SK-N-SH (cell line): ENCODE measurements at regions not wholly inside any gene's neighbourhood (a gene's known extent, or its start where the extent isn't known, plus 50 kb on each side); places are given as distances from the start of the nearest gene placed in this dataset.

ENCODE experiments used
- CTCF ChIA-PET: fragments of 300-600, 350-600 bp; formaldehyde crosslinking; extraction: SDS; loops from one replicate; lab custom pipeline; 2021; lab: Yijun Ruan, JAX
- POLR2A ChIA-PET: fragments of 350-600 bp; sonication (Branson Sonifier 250); formaldehyde crosslinking; extraction: SDS; loops from one replicate; lab custom pipeline; 2020; ENCODE audit warnings: antibody characterized with exemption, inconsistent platforms; lab: Yijun Ruan, JAX
- DNase-seq: peaks from one replicate; pipeline ENCODE4 v3.0.0; 2012
- H2AFZ ChIP-seq: fragments of 200-600 bp; sonication (generic); 2 replicates; pipeline ENCODE4 v1.8.1; 2016; ENCODE audit warnings: antibody characterized with exemption, mild to moderate bottlenecking, low read depth
- H3F3A ChIP-seq: fragments of 200-600 bp; sonication (generic); replicated peaks from 2 replicates; pipeline ENCODE3; 2016; ENCODE audit warnings: antibody characterized with exemption, mild to moderate bottlenecking; ENCODE audit not compliant: insufficient read depth
- H3K27ac ChIP-seq, 2 experiments: fragments of 200-500 bp in 1 of 2; fragments of 200-600 bp in 1 of 2; sonication (Bioruptor generic) in 1 of 2; sonication (generic), shearing (Covaris generic) in 1 of 2; 2 replicates each; pipeline versions ENCODE4 v1.5.1 to v1.6.1; 2014 to 2016; ENCODE audit warnings: low read depth in 2 of 2, inconsistent platforms in 1 of 2, low read length in 1 of 2, mild to moderate bottlenecking in 1 of 2, mixed read lengths in 1 of 2
- H3K27me3 ChIP-seq: fragments of 200-600 bp; sonication (generic), shearing (Covaris generic); 2 replicates; pipeline ENCODE4 v1.6.1; 2016; ENCODE audit warnings: mixed run types; ENCODE audit not compliant: insufficient read depth
- H3K36me3 ChIP-seq, 2 experiments: fragments of 200-500 bp in 1 of 2; fragments of 200-600 bp in 1 of 2; sonication (Bioruptor generic) in 1 of 2; sonication (generic) in 1 of 2; replicated peaks in 1 of 2; 2 replicates each; pipeline versions ENCODE3 to v1.5.1; 2014 to 2016; ENCODE audit warnings: low read length in 1 of 2, mild to moderate bottlenecking in 1 of 2; ENCODE audit not compliant: insufficient read depth in 2 of 2, control insufficient read depth in 1 of 2
- H3K4me1 ChIP-seq, 2 experiments: fragments of 200-500 bp in 1 of 2; fragments of 200-600 bp in 1 of 2; sonication (Bioruptor generic) in 1 of 2; sonication (generic), shearing (Covaris generic) in 1 of 2; 2 replicates each; pipeline versions ENCODE4 v1.5.1 to v1.6.1; 2014 to 2016; ENCODE audit warnings: low read depth in 1 of 2, low read length in 1 of 2, mixed run types in 1 of 2; ENCODE audit not compliant: insufficient read depth in 2 of 2, control insufficient read depth in 1 of 2
- H3K4me2 ChIP-seq: fragments of 200-600 bp; sonication (generic), shearing (Covaris generic); 2 replicates; pipeline ENCODE4 v1.6.1; 2017; ENCODE audit warnings: mixed run types
- H3K4me3 ChIP-seq, 2 experiments: fragments of 200-500 bp in 1 of 2; fragments of 200-600 bp in 1 of 2; sonication (Bioruptor generic) in 1 of 2; sonication (generic), shearing (Covaris generic) in 1 of 2; 2 replicates each; pipeline versions ENCODE4 v1.5.1 to v1.8.1; 2014 to 2016; ENCODE audit warnings: low read depth in 2 of 2, inconsistent platforms in 1 of 2, low read length in 1 of 2, mild to moderate bottlenecking in 1 of 2, mixed read lengths in 1 of 2, moderate library complexity in 1 of 2
- H3K79me2 ChIP-seq: fragments of 200-600 bp; sonication (generic); 2 replicates; pipeline ENCODE4 v1.8.1; 2017; ENCODE audit warnings: mild to moderate bottlenecking; ENCODE audit not compliant: insufficient read depth
- H3K9ac ChIP-seq: fragments of 200-600 bp; sonication (generic); 2 replicates; pipeline ENCODE4 v1.6.1; 2017; ENCODE audit warnings: mixed run types
- H3K9me2 ChIP-seq: fragments of 200-600 bp; sonication (generic); 2 replicates; pipeline ENCODE4 v1.6.1; 2017; ENCODE audit warnings: mixed run types
- H3K9me3 ChIP-seq: fragments of 200-600 bp; sonication (generic); 2 replicates; pipeline ENCODE4 v1.6.1; 2017; ENCODE audit warnings: mixed run types, mild to moderate bottlenecking, moderate library complexity
- H4K20me1 ChIP-seq: fragments of 200-600 bp; sonication (generic); 2 replicates; pipeline ENCODE4 v1.6.1; 2017; ENCODE audit warnings: mild to moderate bottlenecking, mixed run types; ENCODE audit not compliant: insufficient read depth
- CHD2 ChIP-seq: fragments of 150-350 bp; IDR thresholded peaks from 2 replicates; pipeline ENCODE4 v1.6.1; 2018; ENCODE audit warnings: low read length; ENCODE audit not compliant: partially characterized antibody
- EP300 ChIP-seq, 2 experiments: IDR thresholded peaks; 2 replicates each; pipeline versions ENCODE4 v1.4.0 to v1.6.1; 2012; ENCODE audit warnings: borderline replicate concordance in 1 of 2, low read depth in 1 of 2, low read length in 1 of 2
- EZH2phosphoT487 ChIP-seq: fragments of 200-600 bp; sonication (generic); IDR thresholded peaks from 2 replicates; pipeline ENCODE4 v1.6.1; 2017; ENCODE audit warnings: low read depth, mixed run types, mild to moderate bottlenecking, antibody characterized with exemption, moderate library complexity, borderline replicate concordance
- FOSL2 ChIP-seq: IDR thresholded peaks from 2 replicates; pipeline ENCODE4 v1.4.0; 2012; ENCODE audit warnings: low read depth, mild to moderate bottlenecking, moderate library complexity, borderline replicate concordance
- FOXM1 ChIP-seq: IDR thresholded peaks from 2 replicates; pipeline ENCODE4 v1.4.0; 2012; ENCODE audit warnings: low read depth, mild to moderate bottlenecking
- GABPA ChIP-seq: IDR thresholded peaks from 2 replicates; pipeline ENCODE4 v1.4.0; 2012; ENCODE audit warnings: low read depth, mild to moderate bottlenecking
- GATA2 ChIP-seq: sonication (generic); formaldehyde crosslinking; IDR thresholded peaks from 2 replicates; pipeline ENCODE4 v1.5.0; 2020; ENCODE audit warnings: mild to moderate bottlenecking, missing genetic modification reagents
- JUND ChIP-seq: IDR thresholded peaks from 2 replicates; pipeline ENCODE4 v1.4.0; 2012
- MAX ChIP-seq: IDR thresholded peaks from 2 replicates; pipeline ENCODE4 v1.4.0; 2012; ENCODE audit warnings: low read depth
- MXI1 ChIP-seq: IDR thresholded peaks from 2 replicates; pipeline ENCODE4 v1.6.1; 2012; ENCODE audit warnings: mild to moderate bottlenecking, low read depth, low read length, improper control_type of control experiment
- PBX3 ChIP-seq: IDR thresholded peaks from 2 replicates; pipeline ENCODE4; 2012
- RXRA ChIP-seq: IDR thresholded peaks from 2 replicates; pipeline ENCODE4 v1.4.0; 2012; ENCODE audit warnings: low read depth, mild to moderate bottlenecking, borderline replicate concordance
- SMC3 ChIP-seq: IDR thresholded peaks from 2 replicates; pipeline ENCODE4 v1.6.1; 2012; ENCODE audit warnings: low read depth, low read length, improper control_type of control experiment
- TAF1 ChIP-seq: IDR thresholded peaks from 2 replicates; pipeline ENCODE4 v1.6.1; 2012; ENCODE audit warnings: low read depth, mild to moderate bottlenecking, low read length, moderate library complexity, borderline replicate concordance
- TCF12 ChIP-seq: IDR thresholded peaks from 2 replicates; pipeline ENCODE4 v1.4.0; 2012
- USF1 ChIP-seq: IDR thresholded peaks from 2 replicates; pipeline ENCODE4 v1.4.0; 2012; ENCODE audit warnings: low read depth, borderline replicate concordance
- WGBS: methylation state at CpG from one replicate; pipeline ENCODE4 v1.1.6; 2017; ENCODE audit warnings: low lambda C conversion rate; 5-methylcytosine and 5-hydroxymethylcytosine counted together

GRCh38 chr1:75992312-75992711 is 60.1 kb upstream of the ASB17 start:
- peak; percentile 19; the same call in 1 of the 2 replicates for TF ChIP-seq FOSL2
- no peak for TF ChIP-seq FOXM1
- no peak for TF ChIP-seq CHD2
- no peak for TF ChIP-seq GATA2 (CRISPR knock-in tag)
- no peak for TF ChIP-seq SMC3

GRCh38 chr1:75993661-75994060 is 61.5 kb upstream of the ASB17 start:
- no peak for TF ChIP-seq GATA2 (CRISPR knock-in tag)
- TF ChIP-seq TAF1: no peak
- TF ChIP-seq SMC3: no peak
- TF ChIP-seq USF1: no peak
- TF ChIP-seq MXI1: no peak
- Histone ChIP-seq H3K27ac (no peak overlapping the region), H3K4me3 (no peak overlapping the region), H3K9me3 (no peaks in the 10 kb centered on the region), H3K79me2 (no peaks in the 10 kb centered on the region), H3F3A (peaks cover 6% of the 10 kb centered on the region), H3K4me1 (no peaks in the 10 kb centered on the region; a peak in 1 of 4 replicates), H2AFZ (0 out of 2 replicates have a peak overlapping the region, but pooled peaks have one; percentile 21), H3K9me2 (no peaks in the 10 kb centered on the region), H3K4me2 (no peak overlapping the region), H3K9ac (no peak overlapping the region), H3K27me3 (no peaks in the 10 kb centered on the region), H3K36me3 (no peaks in the 10 kb centered on the region), H4K20me1 (no peaks in the 10 kb centered on the region)
- DNase-seq: no peak
- ChIA-PET CTCF (no interaction called here), POLR2A (no interaction called here)

More at GRCh38 chr1:75992312-75992711, 60.1 kb upstream of the ASB17 start:
- H3K9me2 ChIP-seq: no peaks in the 10 kb centered on the region
- WGBS: 86% methylated on average over 3 of the region's 3 CpGs
- H3K9me3 ChIP-seq: no peaks in the 10 kb centered on the region
- no peaks in the 10 kb centered on the region; a peak in 1 of 4 replicates for H3K4me1 ChIP-seq
- no peaks in the 10 kb centered on the region for H3K79me2 ChIP-seq
- H3K4me2 ChIP-seq: no peak overlapping the region
- H3K36me3 ChIP-seq: no peaks in the 10 kb centered on the region
- H3K27ac ChIP-seq: no peak overlapping the region; a peak in 1 of 4 replicates
- ChIA-PET CTCF (interaction anchor here (0.6 to 1.8 kb wide), 9 partner anchors 11 to 1152 kb away, joined by 3 to 7 read pairs (median 3); no protein-coding TSS in a partner anchor), POLR2A (no interaction called here)
- H3F3A ChIP-seq: peaks cover 6% of the 10 kb centered on the region
- no peak overlapping the region for H2AFZ ChIP-seq
- no peaks in the 10 kb centered on the region for H4K20me1 ChIP-seq
- H3K27me3 ChIP-seq: no peaks in the 10 kb centered on the region
- no peak for DNase-seq
- no peak overlapping the region for H3K4me3 ChIP-seq
- H3K9ac ChIP-seq: no peak overlapping the region

- H3K9me3 ChIP-seq: no peaks in the 10 kb centered on the region
- H3K4me2 ChIP-seq: no peak overlapping the region
- no peak overlapping the region for H3K4me3 ChIP-seq
- TF ChIP-seq EZH2phosphoT487 (no peak), RXRA (no peak), GATA2 (CRISPR knock-in tag) (no peak), PBX3 (0 out of 2 replicates have a peak, but pooled peaks have one; percentile 29), TCF12 (peak; percentile 45), MAX (0 out of 2 replicates have a peak, but pooled peaks have one; percentile 18), EP300 (IDR thresholded peaks at IDR 0.05; ENCODE audit: borderline replicate concordance in 1 of 2, low read depth in 1 of 2, low read length in 1 of 2) (peak in 1 of 2 experiments; percentile 39; a peak in 1 of 4 replicates), GABPA (no peak), JUND (peak; percentile 27; the same call in 1 of the 2 replicates), FOSL2 (peak; percentile 46; the same call in 1 of the 2 replicates), CHD2 (no peak)
- H3K36me3 ChIP-seq: no peaks in the 10 kb centered on the region
- no peak overlapping the region for H3K9ac ChIP-seq
- peaks cover 6% of the 10 kb centered on the region for H3F3A ChIP-seq
- no peak overlapping the region for H2AFZ ChIP-seq
- no peak for DNase-seq
- H3K4me1 ChIP-seq: no peaks in the 10 kb centered on the region; a peak in 1 of 4 replicates
- ChIA-PET POLR2A (no interaction called here), CTCF (interaction anchor here (1.7 kb wide), 1 partner anchor 24 kb away, joined by 5 read pairs; no protein-coding TSS in a partner anchor)
- 29% methylated on average over 1 of the region's 1 CpG for WGBS
- H3K9me2 ChIP-seq: no peaks in the 10 kb centered on the region
- H3K27me3 ChIP-seq: no peaks in the 10 kb centered on the region
- H3K27ac ChIP-seq: no peak overlapping the region
- H4K20me1 ChIP-seq: no peaks in the 10 kb centered on the region
- no peaks in the 10 kb centered on the region for H3K79me2 ChIP-seq
Measured at GRCh38 chr1:75996196-75996595, 64.0 kb upstream of the ASB17 start.
